ENCODE measurements at regions not wholly inside any gene's neighbourhood (a gene's known extent, or its start where the extent isn't known, plus 50 kb on each side); places are given as distances from the start of the nearest gene placed in this dataset.

GRCh38 chr15:31842532-31843195 lies 187.7 kb upstream of the CHRNA7 start:
- no peak for DNase-seq

- no peak for DNase-seq
Measured at GRCh38 chr15:31843426-31844055, 186.8 kb upstream of the CHRNA7 start.

- no peak for DNase-seq
Measured at GRCh38 chr15:31845791-31846190, 184.5 kb upstream of the CHRNA7 start.

GRCh38 chr15:31847961-31848360 lies 182.4 kb upstream of the CHRNA7 start:
- DNase-seq = no peak

GRCh38 chr15:31848621-31849020 lies 181.7 kb upstream of the CHRNA7 start:
- no peak for DNase-seq

GRCh38 chr15:31852933-31853799 lies 177.1 kb upstream of the CHRNA7 start:
- DNase-seq = no peak

- DNase-seq = no peak
Measured at GRCh38 chr15:31856581-31856980, 173.7 kb upstream of the CHRNA7 start.

GRCh38 chr15:31857194-31857593 lies 173.1 kb upstream of the CHRNA7 start:
- no peak for DNase-seq

- DNase-seq = no peak
Measured at GRCh38 chr15:31858026-31858425, 172.3 kb upstream of the CHRNA7 start.

- no peak for DNase-seq
Measured at GRCh38 chr15:31866248-31866647, 164.1 kb upstream of the CHRNA7 start.

- peak; percentile 68 for DNase-seq
Measured at GRCh38 chr15:31867536-31868442, 162.5 kb upstream of the CHRNA7 start.

GRCh38 chr15:31869686-31870307 lies 160.5 kb upstream of the CHRNA7 start:
- DNase-seq = peak; percentile 13

- DNase-seq = peak; percentile 77
Measured at GRCh38 chr15:31870328-31871165, 159.8 kb upstream of the CHRNA7 start, which contains the start of gene OTUD7A. OTUD7A (minus strand) TSS chr15:31870673.

GRCh38 chr15:31871166-31871886 lies 159.0 kb upstream of the CHRNA7 start:
- peak; percentile 5 for DNase-seq

GRCh38 chr15:31871887-31872281 lies 158.4 kb upstream of the CHRNA7 start:
- DNase-seq = no peak

- no peak for DNase-seq
Measured at GRCh38 chr15:31887246-31887645, 143.1 kb upstream of the CHRNA7 start.

GRCh38 chr15:31892513-31892912 lies 137.8 kb upstream of the CHRNA7 start:
- DNase-seq = no peak

- DNase-seq = no peak
Measured at GRCh38 chr15:31893780-31894179, 136.5 kb upstream of the CHRNA7 start.

GRCh38 chr15:31897746-31898145 lies 132.6 kb upstream of the CHRNA7 start:
- no peak for DNase-seq

- no peak for DNase-seq
Measured at GRCh38 chr15:31901501-31901900, 128.8 kb upstream of the CHRNA7 start.

GRCh38 chr15:31905054-31905453 lies 125.3 kb upstream of the CHRNA7 start:
- no peak for DNase-seq

Measured in hematopoietic multipotent progenitor cell treated with erythropoietin and hydrocortisone succinate and interleukin-3 and kit ligand, for 6 days (in vitro differentiated cells).